HEK293T (cell line): ENCODE measurements at regions not wholly inside any gene's neighbourhood (a gene's known extent, or its start where the extent isn't known, plus 50 kb on each side); places are given as distances from the start of the nearest gene placed in this dataset.

ENCODE experiments used
- BHLHE40 ChIP-seq: fragments of 450-650 bp; IDR thresholded peaks from 2 replicates; pipeline ENCODE4 v1.6.1; 2016; ENCODE audit warnings: mild to moderate bottlenecking, moderate library complexity, borderline replicate concordance
- FOXA1 ChIP-seq: fragments of 450-650 bp; IDR thresholded peaks from 2 replicates; pipeline ENCODE4 v1.6.1; 2016; ENCODE audit warnings: mild to moderate bottlenecking
- FOXK2 ChIP-seq: fragments of 450-650 bp; IDR thresholded peaks from 2 replicates; pipeline ENCODE4 v1.6.1; 2016; ENCODE audit warnings: mild to moderate bottlenecking
- FOXM1 ChIP-seq: fragments of 450-650 bp; IDR thresholded peaks from 2 replicates; pipeline ENCODE4 v1.6.1; 2017; ENCODE audit warnings: mild to moderate bottlenecking, borderline replicate concordance
- L3MBTL2 ChIP-seq: fragments of 450-650 bp; conservative IDR thresholded peaks from 2 replicates; pipeline ENCODE4 v1.6.1; 2016; ENCODE audit warnings: mild to moderate bottlenecking
- NFRKB ChIP-seq: fragments of 450-650 bp; IDR thresholded peaks from 2 replicates; pipeline ENCODE4 v1.6.1; 2016; ENCODE audit warnings: mild to moderate bottlenecking, moderate library complexity
- SP1 ChIP-seq: fragments of 450-650 bp; IDR thresholded peaks from 2 replicates; pipeline ENCODE4 v1.6.1; 2017
- SUZ12 ChIP-seq: fragments of 450-650 bp; IDR thresholded peaks from 2 replicates; pipeline ENCODE4 v1.6.1; 2016; ENCODE audit warnings: mild to moderate bottlenecking
- ZNF384 ChIP-seq: fragments of 450-650 bp; IDR thresholded peaks from 2 replicates; pipeline ENCODE4 v1.6.1; 2016
- TF ChIP-seq, protein P1 (sequence below): fragments of 450-650 bp; IDR thresholded peaks from 2 replicates; pipeline ENCODE4 v1.6.1; 2016

DNA sequence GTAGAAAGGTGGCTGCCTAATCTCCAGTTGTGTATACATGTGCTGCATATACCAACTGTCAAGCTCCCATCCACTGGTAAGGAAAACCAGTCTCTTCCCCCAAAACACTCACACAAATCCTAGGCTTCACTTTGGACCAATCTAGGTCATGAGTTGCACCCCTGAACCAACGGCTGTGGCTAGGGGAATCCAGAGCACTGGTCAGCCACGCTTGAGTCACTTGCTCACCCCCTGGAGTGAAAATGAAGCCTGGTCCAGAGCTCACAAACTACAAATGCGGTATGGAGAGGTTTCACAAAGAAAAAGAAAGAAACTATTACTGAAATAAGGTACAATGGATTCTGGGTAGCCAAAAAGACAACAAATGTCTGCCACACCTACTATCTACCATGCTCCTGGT lies 66.1 kb upstream of the NLK start:
- TF ChIP-seq FOXM1 (no peak), FOXA1 (no peak), ZNF384 (no peak), NFRKB (no peak), BHLHE40 (no peak), SP1 (no peak), SUZ12 (no peak), FOXK2 (no peak), L3MBTL2 (no peak)
- TF ChIP-seq, protein P1, sequence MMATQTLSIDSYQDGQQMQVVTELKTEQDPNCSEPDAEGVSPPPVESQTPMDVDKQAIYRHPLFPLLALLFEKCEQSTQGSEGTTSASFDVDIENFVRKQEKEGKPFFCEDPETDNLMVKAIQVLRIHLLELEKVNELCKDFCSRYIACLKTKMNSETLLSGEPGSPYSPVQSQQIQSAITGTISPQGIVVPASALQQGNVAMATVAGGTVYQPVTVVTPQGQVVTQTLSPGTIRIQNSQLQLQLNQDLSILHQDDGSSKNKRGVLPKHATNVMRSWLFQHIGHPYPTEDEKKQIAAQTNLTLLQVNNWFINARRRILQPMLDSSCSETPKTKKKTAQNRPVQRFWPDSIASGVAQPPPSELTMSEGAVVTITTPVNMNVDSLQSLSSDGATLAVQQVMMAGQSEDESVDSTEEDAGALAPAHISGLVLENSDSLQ: no peak
